ENCODE measurements at regions not wholly inside any gene's neighbourhood (a gene's known extent, or its start where the extent isn't known, plus 50 kb on each side); places are given as distances from the start of the nearest gene placed in this dataset.
"Not testable (repeated sequence)": the region's sequence is repeated elsewhere in the genome, so short reads cannot be mapped to it uniquely, and the experiment has no call there.

DNA sequence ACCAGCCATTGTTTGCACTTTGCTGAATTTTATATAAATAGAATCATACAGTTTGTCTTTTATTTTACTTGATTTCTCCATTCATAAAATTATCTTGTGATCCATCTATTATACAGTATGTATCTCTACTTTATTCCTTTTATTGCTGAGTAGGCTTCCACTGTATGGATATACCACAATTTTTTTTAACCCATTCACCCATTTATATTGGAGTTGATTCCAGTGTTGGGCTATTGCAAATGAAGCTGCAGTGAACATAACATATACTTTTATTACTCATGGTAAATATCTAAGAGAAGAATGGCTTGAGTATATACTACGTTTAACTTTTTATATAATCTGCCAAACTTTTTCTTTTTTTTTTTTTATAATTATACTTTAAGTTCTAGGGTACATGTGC is 463.6 kb downstream of the ETNK1 start:
- no peak for DNase-seq

DNA sequence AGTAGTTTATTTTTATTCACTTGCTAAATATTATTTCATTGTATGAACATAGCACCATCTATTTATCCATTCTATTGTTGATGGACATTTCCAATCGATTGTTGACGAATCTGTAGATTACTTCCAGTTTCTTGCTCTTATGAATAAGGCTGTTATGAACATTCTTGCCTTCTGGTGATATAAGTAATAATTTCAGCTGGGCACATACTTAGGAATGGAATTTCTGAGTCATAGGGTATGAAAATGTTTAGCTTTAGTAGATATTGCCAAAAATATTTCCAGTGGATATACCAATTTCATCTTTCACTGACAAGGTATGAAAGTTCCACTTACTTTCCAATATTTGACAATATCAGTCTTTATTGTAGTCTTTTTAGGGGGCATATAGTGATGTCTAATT is 468.5 kb downstream of the ETNK1 start:
- DNase-seq, result no peak

GRCh38 chr12:23096321-23096720 is 471.4 kb downstream of the ETNK1 start:
- no peak for DNase-seq

GRCh38 chr12:23098110-23098509 is 473.1 kb downstream of the ETNK1 start:
- DNase-seq, result no peak

DNA sequence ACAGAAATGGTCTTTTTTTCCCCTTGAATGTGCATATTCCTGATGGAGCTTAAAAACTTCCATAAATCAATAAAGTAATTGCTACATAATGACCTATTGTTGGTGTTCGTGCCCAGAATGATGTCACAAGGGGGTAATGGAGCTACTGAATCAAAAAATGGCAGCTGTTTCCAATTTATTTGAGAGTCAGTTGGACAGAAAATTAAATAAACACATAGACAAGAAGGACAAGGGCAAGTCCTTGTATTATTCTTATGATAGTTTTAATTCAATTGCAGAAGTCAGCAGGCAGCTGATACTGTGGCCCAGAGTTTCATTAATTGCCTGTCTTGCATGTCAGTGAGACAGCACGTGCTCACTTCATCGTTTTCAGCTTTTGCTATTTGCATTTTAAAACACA is 473.5 kb downstream of the ETNK1 start:
- DNase-seq, result no peak

DNA sequence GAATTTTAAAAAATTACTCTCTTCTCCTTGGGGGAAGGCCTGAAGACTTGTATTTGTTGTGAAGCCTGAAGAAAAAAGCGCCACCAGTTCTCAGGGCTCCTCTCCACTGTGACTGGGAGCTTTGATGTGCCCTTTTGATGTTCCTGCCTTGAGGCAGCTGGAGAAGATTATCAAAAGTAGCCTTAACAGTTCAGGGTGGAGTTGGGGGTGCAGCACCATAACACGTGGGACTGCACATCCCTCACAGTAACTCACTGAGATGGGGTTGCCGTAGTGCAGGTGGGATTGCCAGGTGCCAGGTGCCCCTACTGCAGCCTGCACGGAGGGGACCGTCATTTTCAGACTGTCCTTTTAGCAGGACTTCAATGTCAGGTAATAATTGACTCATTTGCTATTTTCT is 474.1 kb downstream of the ETNK1 start:
- no peak for DNase-seq

- no peak for DNase-seq
These were observed 474.6 kb downstream of the ETNK1 start for GRCh38 chr12:23099604-23100003.

- no peak for DNase-seq
These were observed 484.0 kb downstream of the ETNK1 start for GRCh38 chr12:23108957-23109356.

DNA sequence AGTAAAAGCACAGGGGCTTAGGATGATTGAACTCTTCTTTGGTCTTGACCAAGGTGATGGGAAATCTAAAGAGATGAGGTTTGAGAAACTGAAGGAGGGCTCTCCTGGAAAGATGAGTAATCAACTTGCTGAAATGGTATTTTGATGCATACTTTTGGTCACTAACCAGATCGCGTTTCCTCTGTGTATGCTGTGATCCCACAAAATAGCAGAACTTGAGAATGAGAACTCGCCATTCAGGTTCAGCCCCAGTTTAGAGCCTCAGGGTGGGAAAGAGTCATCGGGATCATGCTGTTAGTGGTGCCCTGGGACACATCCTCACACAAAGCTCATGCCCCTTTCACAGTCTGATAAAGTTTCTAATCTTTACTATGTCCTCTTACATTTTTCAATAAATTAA is 488.8 kb downstream of the ETNK1 start:
- no peak for DNase-seq

- no peak for DNase-seq
These were observed 491.0 kb downstream of the ETNK1 start for GRCh38 chr12:23115984-23116383.

GRCh38 chr12:23126794-23127193 is 501.8 kb downstream of the ETNK1 start:
- DNase-seq, result no peak

DNA sequence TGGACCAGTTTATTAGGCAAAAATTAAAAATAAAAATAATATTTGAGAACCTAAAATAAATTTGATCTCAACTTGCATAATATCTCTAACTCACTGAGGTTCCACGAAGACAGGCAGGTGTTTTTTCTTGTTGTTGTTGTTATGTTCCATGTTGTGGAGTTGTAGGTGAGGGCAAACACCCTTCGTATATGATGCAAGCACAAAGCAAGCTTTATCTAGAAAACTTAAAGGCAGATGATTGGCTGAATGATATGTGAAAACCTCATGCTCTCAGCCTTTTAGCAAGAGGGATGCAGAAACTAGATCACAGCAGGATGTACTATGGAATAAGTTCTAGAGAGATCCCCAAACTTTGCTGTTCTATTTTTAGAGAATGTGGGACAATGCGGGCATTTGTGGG is 502.7 kb downstream of the ETNK1 start:
- no peak for DNase-seq

- DNase-seq, result no peak
These were observed 503.5 kb downstream of the ETNK1 start for GRCh38 chr12:23128462-23128861.

GRCh38 chr12:23132357-23132756 is 507.4 kb downstream of the ETNK1 start:
- DNase-seq, result no peak

DNA sequence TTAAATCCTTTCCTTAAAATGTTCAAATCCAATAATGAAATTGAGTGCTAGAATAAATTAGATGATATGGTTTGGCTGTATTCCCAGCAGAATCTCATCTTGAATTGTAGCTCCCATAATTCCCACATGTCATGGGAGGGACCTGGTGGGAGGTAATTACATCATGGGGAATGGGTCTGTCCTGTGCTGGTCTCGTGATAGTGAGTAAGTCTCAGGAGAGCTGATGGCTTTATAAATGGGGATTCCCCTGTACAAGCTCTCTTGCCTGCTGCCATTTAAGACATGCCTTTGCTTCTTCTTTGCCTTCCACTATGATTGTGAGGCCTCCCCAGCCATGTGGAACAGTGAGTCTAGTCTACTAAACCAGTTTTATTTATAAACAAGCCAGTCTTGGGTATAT is 508.5 kb downstream of the ETNK1 start:
- DNase-seq, result no peak

- DNase-seq, result no peak
These were observed 514.1 kb downstream of the ETNK1 start for GRCh38 chr12:23139026-23139425.

DNA sequence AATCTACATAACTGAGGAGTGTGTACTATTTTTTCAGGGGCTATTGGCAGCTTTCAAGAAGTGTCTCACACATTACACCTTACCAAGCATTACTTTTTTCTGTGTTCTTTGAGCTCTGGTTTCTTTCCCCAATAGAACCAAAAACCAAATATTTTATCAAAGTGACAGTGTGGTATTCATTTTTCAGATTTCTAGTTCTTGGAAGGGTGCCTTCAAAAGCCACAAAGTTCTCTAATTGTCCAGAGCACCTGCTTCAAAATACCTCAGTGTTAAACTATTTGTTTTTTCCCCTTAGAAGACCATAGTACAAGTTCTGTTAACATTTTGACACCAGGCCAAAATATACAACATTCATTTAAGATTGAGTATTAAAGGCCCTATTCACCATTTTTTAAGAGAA is 515.7 kb downstream of the ETNK1 start:
- no peak for DNase-seq

DNA sequence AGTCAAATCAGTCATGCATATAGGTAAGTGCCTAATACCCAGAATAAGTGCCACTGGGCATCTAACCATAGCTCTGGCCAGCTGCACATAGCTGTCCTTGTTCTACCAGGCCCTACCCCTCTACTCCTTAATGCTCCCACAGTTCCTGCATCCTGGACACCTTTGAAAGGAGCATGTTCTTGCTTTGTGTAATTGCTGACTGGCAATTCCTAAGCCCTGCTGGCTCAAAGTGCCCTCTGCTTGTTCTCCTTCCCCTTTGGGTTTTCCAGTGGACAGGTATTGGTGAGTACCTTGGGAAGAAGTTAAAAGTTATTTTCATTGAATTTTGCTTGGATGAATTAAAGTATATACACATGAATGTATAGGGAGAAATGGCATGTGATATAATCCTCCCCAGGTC is 516.4 kb downstream of the ETNK1 start:
- no peak for DNase-seq

- DNase-seq, result not testable (repeated sequence)
These were observed 521.1 kb downstream of the ETNK1 start for GRCh38 chr12:23146070-23146469.

DNA sequence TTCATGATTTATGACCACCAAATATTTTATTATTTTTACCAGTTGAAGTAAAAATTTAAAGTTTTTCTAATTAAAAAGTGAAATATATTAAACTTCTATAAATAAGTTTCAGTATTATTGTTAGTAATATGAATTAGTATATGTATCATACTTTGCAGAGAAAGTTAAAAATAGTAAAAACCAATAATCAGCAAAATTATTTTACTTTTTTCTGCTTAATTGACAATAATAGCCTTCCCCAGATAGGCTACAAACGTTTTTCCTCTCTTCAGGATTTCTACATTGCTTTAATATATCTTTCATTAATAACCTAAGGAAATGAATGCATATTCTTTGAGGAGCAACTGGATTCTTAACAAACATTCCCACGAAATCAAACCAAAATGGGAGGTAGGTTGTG is 543.5 kb downstream of the ETNK1 start:
- DNase-seq, result no peak

GRCh38 chr12:23169012-23169695 is 544.2 kb downstream of the ETNK1 start:
- DNase-seq, result no peak

DNA sequence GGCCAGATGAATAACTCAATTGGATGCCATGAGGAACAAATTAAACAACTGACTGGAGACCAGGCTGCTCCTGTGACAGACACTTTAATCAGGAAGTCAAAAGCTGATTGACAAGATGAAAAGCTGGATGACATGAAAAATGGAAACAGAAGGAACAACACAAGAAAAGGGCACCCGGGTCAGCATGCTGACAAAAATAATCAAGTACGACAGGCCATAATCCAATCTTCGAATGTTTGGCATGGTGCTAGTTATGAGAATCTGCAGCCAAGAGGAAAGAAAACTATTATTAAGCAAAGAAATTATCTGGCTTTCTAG is 544.7 kb downstream of the ETNK1 start:
- DNase-seq, result no peak

- DNase-seq, result no peak
These were observed 549.9 kb downstream of the ETNK1 start for GRCh38 chr12:23174917-23175316.

GRCh38 chr12:23185346-23185745 is 560.4 kb downstream of the ETNK1 start:
- no peak for DNase-seq

DNA sequence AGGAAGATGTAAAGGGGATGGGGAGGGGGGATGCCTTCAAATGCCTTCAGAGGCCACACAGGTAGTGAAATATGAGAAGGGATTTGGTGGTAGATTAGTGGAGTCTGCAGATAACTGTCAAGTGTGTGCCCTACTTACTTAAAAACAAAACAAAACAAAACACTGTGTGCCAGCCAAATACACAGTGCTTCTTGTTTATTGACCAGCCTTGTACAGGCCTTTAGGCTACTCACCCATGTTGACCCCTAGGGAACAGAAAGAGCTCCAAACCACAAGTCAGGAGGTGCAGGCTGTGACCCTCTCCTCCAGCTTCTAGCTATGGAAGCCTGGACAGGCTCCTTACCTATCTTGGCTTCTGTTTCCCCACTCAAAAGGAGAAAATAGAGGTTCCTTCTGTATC is 562.0 kb downstream of the ETNK1 start:
- DNase-seq, result no peak
